Right lobe of liver (tissue), 6 donors: ENCODE measurements at regions not wholly inside any gene's neighbourhood (a gene's known extent, or its start where the extent isn't known, plus 50 kb on each side); places are given as distances from the start of the nearest gene placed in this dataset.

Experiments used
- ATAC-seq, 4 donors: fragments of 200-7000 bp; cut with Tn5 transposase; one replicate each; pipeline ENCODE4 v1.9.1; 2020; ENCODE audit warnings: mild to moderate bottlenecking in 4 of 4, moderate library complexity in 4 of 4
- DNase-seq, 3 donors: peaks; one replicate each; pipeline ENCODE4 v3.0.0-alpha.2; 2020
- H3K27ac ChIP-seq, 3 donors: fragments of 200-600 bp; one replicate each; pipeline ENCODE4 v1.8.0; 2022
- H3K27me3 ChIP-seq, 2 donors: fragments of 200-600 bp; one replicate each; pipeline ENCODE4 v1.8.0; 2022
- H3K36me3 ChIP-seq, 4 donors: fragments of 200-600 bp; sonication (generic) in 1 of 4; one replicate each; pipeline versions ENCODE4 v1.5.1 to v1.8.0; 2017 to 2022; ENCODE audit warnings: control low read depth in 1 of 4
- H3K4me1 ChIP-seq, 4 donors: fragments of 200-600 bp; sonication (generic) in 1 of 4; one replicate each; pipeline versions ENCODE4 v1.5.1 to v1.8.0; 2017 to 2022; ENCODE audit warnings: control low read depth in 1 of 4
- H3K4me3 ChIP-seq, 3 donors: fragments of 200-600 bp; one replicate each; pipeline ENCODE4 v1.8.0; 2022
- H3K9me3 ChIP-seq, 4 donors: fragments of 200-600 bp; sonication (generic) in 1 of 4; one replicate each; pipeline versions ENCODE4 v1.5.1 to v1.8.0; 2017 to 2022; ENCODE audit warnings: control low read depth in 1 of 4
- CTCF ChIP-seq, 4 donors: fragments of 200-600 bp in 3 of 4; fragments of 450-650 bp in 1 of 4; IDR thresholded peaks; one replicate each; pipeline versions ENCODE4 v1.5.1 to v1.8.0; 2016 to 2022; ENCODE audit warnings: antibody characterized with exemption in 4 of 4, mild to moderate bottlenecking in 2 of 4
- POLR2A ChIP-seq: fragments of 450-650 bp; IDR thresholded peaks from one replicate; pipeline ENCODE4 v1.6.1; 2017; ENCODE audit warnings: antibody characterized with exemption, mild to moderate bottlenecking
- WGBS: methylation state at CpG from one replicate; pipeline ENCODE4 v1.1.6; 2018; ENCODE audit warnings: low coverage, low lambda C conversion rate; ENCODE audit not compliant: insufficient coverage; ENCODE audit errors: missing lambda C conversion rate; 5-methylcytosine and 5-hydroxymethylcytosine counted together
- intact Hi-C, 2 donors: fragments of 100-400 bp; cut with DNase I; formaldehyde crosslinking; loops; one replicate each; pipeline versions ENCODE4 v1.11.2 to v1.14.1; 2022
- donor health status: DM: no; HTN: yes; CAD: no.
- donor health status: DM: no; HTN: no; CAD: no.
- donor health status: DM: no; HTN: no; CAD: no.
- donor health status: DM: no; HTN: yes; CAD: no.
- donor health status: DM: no; HTN: yes; CAD: no.

GRCh38 chr21:16116069-16116468 lies 386.3 kb downstream of the USP25 start:
- DNase-seq (no peak), ATAC-seq (no peak)
- 95% methylated on average over 2 of the region's 2 CpGs for WGBS
- Histone ChIP-seq H3K4me1 (no peaks in the 10 kb centered on the region), H3K4me3 (no peak overlapping the region), H3K27ac (no peak overlapping the region), H3K36me3 (no peaks in the 10 kb centered on the region), H3K9me3 (no peaks in the 10 kb centered on the region), H3K27me3 (no peaks in the 10 kb centered on the region)
- TF ChIP-seq POLR2A, result no peak
- TF ChIP-seq CTCF (IDR thresholded peaks at IDR 0.05), result no peak
- intact Hi-C loops, result no loop called here

- intact Hi-C loops, result no loop called here
- Histone ChIP-seq H3K36me3 (no peaks in the 10 kb centered on the region), H3K4me1 (no peaks in the 10 kb centered on the region), H3K9me3 (no peaks in the 10 kb centered on the region), H3K27me3 (no peaks in the 10 kb centered on the region), H3K27ac (no peak overlapping the region), H3K4me3 (no peak overlapping the region)
- DNase-seq, result no peak
- no peak for ATAC-seq
- 57% methylated on average over 1 of the region's 1 CpG for WGBS
- TF ChIP-seq CTCF (IDR thresholded peaks at IDR 0.05), result no peak
- no peak for TF ChIP-seq POLR2A
These were observed 387.0 kb downstream of the USP25 start for GRCh38 chr21:16116798-16117197.

GRCh38 chr21:16117331-16117730 lies 387.5 kb downstream of the USP25 start:
- H3K4me1 ChIP-seq, result no peaks in the 10 kb centered on the region
- H3K27me3 ChIP-seq, result no peaks in the 10 kb centered on the region
- H3K27ac ChIP-seq, result no peak overlapping the region
- 54% methylated on average over 4 of the region's 4 CpGs for WGBS
- DNase-seq (no peak), ATAC-seq (no peak)
- TF ChIP-seq POLR2A, result no peak
- no peak for TF ChIP-seq CTCF (IDR thresholded peaks at IDR 0.05)
- H3K4me3 ChIP-seq, result no peak overlapping the region
- no peaks in the 10 kb centered on the region for H3K9me3 ChIP-seq
- no peaks in the 10 kb centered on the region for H3K36me3 ChIP-seq
- intact Hi-C loops, result no loop called here

GRCh38 chr21:16117851-16118590 lies 388.2 kb downstream of the USP25 start:
- H3K9me3 ChIP-seq, result no peaks in the 10 kb centered on the region
- DNase-seq (no peak), ATAC-seq (no peak)
- no peak for TF ChIP-seq CTCF (IDR thresholded peaks at IDR 0.05)
- no peak for TF ChIP-seq POLR2A
- no peaks in the 10 kb centered on the region for H3K4me1 ChIP-seq
- intact Hi-C loops, result no loop called here
- no peaks in the 10 kb centered on the region for H3K27me3 ChIP-seq
- no peak overlapping the region for H3K27ac ChIP-seq
- H3K4me3 ChIP-seq, result no peak overlapping the region
- H3K36me3 ChIP-seq, result no peaks in the 10 kb centered on the region
- WGBS, result 63% methylated on average over 8 of the region's 8 CpGs
